Liver (tissue), 8 donors: ENCODE measurements at regions not wholly inside any gene's neighbourhood (a gene's known extent, or its start where the extent isn't known, plus 50 kb on each side); places are given as distances from the start of the nearest gene placed in this dataset.

ENCODE experiments used
- DNase-seq: peaks from one replicate; pipeline ENCODE4 v3.0.0-alpha.2; 2017; ENCODE audit warnings: low spot score
- H3K27ac ChIP-seq, 2 donors: one replicate each; pipeline ENCODE4 v1.7.0; 2013; ENCODE audit warnings: inconsistent platforms in 2 of 2, low read length in 2 of 2, control low read depth in 1 of 2, low read depth in 1 of 2, mild to moderate bottlenecking in 1 of 2
- H3K27me3 ChIP-seq, 4 donors: one replicate each; pipeline versions ENCODE4 v1.6.1 to v1.7.0; 2013; ENCODE audit warnings: low read length in 3 of 4, inconsistent platforms in 1 of 4, mild to moderate bottlenecking in 1 of 4, moderate library complexity in 1 of 4; ENCODE audit not compliant: control insufficient read depth in 4 of 4, insufficient read depth in 4 of 4
- H3K36me3 ChIP-seq, 4 donors: one replicate each; pipeline versions ENCODE4 v1.6.1 to v1.7.0; 2013; ENCODE audit warnings: low read length in 3 of 4, mild to moderate bottlenecking in 3 of 4, low read depth in 1 of 4, moderate library complexity in 1 of 4; ENCODE audit not compliant: control insufficient read depth in 4 of 4, insufficient read depth in 3 of 4
- H3K4me1 ChIP-seq, 4 donors: one replicate each; pipeline versions ENCODE4 v1.6.1 to v1.7.0; 2013; ENCODE audit warnings: low read length in 3 of 4, mild to moderate bottlenecking in 3 of 4, moderate library complexity in 1 of 4; ENCODE audit not compliant: control insufficient read depth in 4 of 4, insufficient read depth in 4 of 4
- H3K4me3 ChIP-seq, 3 donors: one replicate each; pipeline versions ENCODE4 v1.6.1 to v1.7.0; 2013; ENCODE audit warnings: low read length in 3 of 3, control low read depth in 1 of 3, low read depth in 1 of 3, mild to moderate bottlenecking in 1 of 3
- H3K9ac ChIP-seq, 2 donors: one replicate each; pipeline ENCODE4 v1.7.0; 2013; ENCODE audit warnings: low read length in 2 of 2, mild to moderate bottlenecking in 2 of 2, moderate library complexity in 2 of 2, control low read depth in 1 of 2, low read depth in 1 of 2
- H3K9me3 ChIP-seq, 4 donors: one replicate each; pipeline versions ENCODE4 v1.6.1 to v1.7.0; 2013; ENCODE audit warnings: low read length in 3 of 4; ENCODE audit not compliant: control insufficient read depth in 4 of 4
- EGR1 ChIP-seq, 2 donors: IDR thresholded peaks; 2 replicates each; pipeline ENCODE4 v1.6.1; 2016 to 2018; ENCODE audit warnings: antibody characterized with exemption in 2 of 2, low read depth in 2 of 2
- FOXA1 ChIP-seq: IDR thresholded peaks from 2 replicates; pipeline ENCODE4 v1.6.1; 2016; ENCODE audit warnings: antibody characterized with exemption
- FOXA2 ChIP-seq: IDR thresholded peaks from 2 replicates; pipeline ENCODE4 v1.6.1; 2016; ENCODE audit warnings: antibody characterized with exemption
- GABPA ChIP-seq, 2 donors: IDR thresholded peaks in 1 of 2; conservative IDR thresholded peaks in 1 of 2; 2 replicates each; pipeline ENCODE4 v1.6.1; 2016; ENCODE audit warnings: antibody characterized with exemption in 2 of 2, mild to moderate bottlenecking in 1 of 2, moderate library complexity in 1 of 2
- HNF4A ChIP-seq, 2 donors: conservative IDR thresholded peaks; 2 replicates each; pipeline ENCODE4 v1.6.1; 2016; ENCODE audit warnings: antibody characterized with exemption in 2 of 2, mild to moderate bottlenecking in 2 of 2
- HNF4G ChIP-seq: IDR thresholded peaks from 2 replicates; pipeline ENCODE4 v1.6.1; 2016; ENCODE audit warnings: antibody characterized with exemption
- JUND ChIP-seq, 2 donors: IDR thresholded peaks; 2 replicates each; pipeline ENCODE4 v1.6.1; 2016; ENCODE audit warnings: antibody characterized with exemption in 2 of 2
- NR2F2 ChIP-seq: IDR thresholded peaks from 2 replicates; pipeline ENCODE4 v1.6.1; 2016; ENCODE audit warnings: antibody characterized with exemption
- RAD21 ChIP-seq, 2 donors: IDR thresholded peaks; 2 replicates each; pipeline ENCODE4 v1.6.1; 2016; ENCODE audit warnings: antibody characterized with exemption in 2 of 2, mild to moderate bottlenecking in 2 of 2
- RXRA ChIP-seq, 2 donors: IDR thresholded peaks; 2 replicates each; pipeline ENCODE4 v1.6.1; 2017 to 2018; ENCODE audit warnings: antibody characterized with exemption in 2 of 2, mild to moderate bottlenecking in 1 of 2
- TAF1 ChIP-seq: conservative IDR thresholded peaks from 2 replicates; pipeline ENCODE4 v1.6.1; 2016; ENCODE audit warnings: antibody characterized with exemption, mild to moderate bottlenecking
- YY1 ChIP-seq: IDR thresholded peaks from 2 replicates; pipeline ENCODE4 v1.6.1; 2016; ENCODE audit warnings: antibody characterized with exemption, mild to moderate bottlenecking
- WGBS: extraction: QIAGEN DNeasy Blood & Tissue Kit; methylation state at CpG from one replicate; pipeline ENCODE4 v1.1.7; 2013; 5-methylcytosine and 5-hydroxymethylcytosine counted together
- TF ChIP-seq, protein P1 (sequence below): IDR thresholded peaks from 2 replicates; pipeline ENCODE4 v1.6.1; 2016; ENCODE audit warnings: antibody characterized with exemption
- TF ChIP-seq, protein P2 (sequence below): fragments of 150-350 bp; IDR thresholded peaks from 2 replicates; pipeline ENCODE4 v1.5.1; 2017; ENCODE audit warnings: improper control_type of control experiment, low read depth, low read length; ENCODE audit not compliant: missing input control
- TF ChIP-seq, protein P3 (sequence below): IDR thresholded peaks from 2 replicates; pipeline ENCODE4 v1.6.1; 2016; ENCODE audit warnings: antibody characterized with exemption, mild to moderate bottlenecking
- TF ChIP-seq, protein P4 (sequence below): IDR thresholded peaks from 2 replicates; pipeline ENCODE4 v1.6.1; 2016; ENCODE audit warnings: antibody characterized with exemption
- TF ChIP-seq, protein P5 (sequence below): IDR thresholded peaks from 2 replicates; pipeline ENCODE4 v1.6.1; 2016; ENCODE audit warnings: antibody characterized with exemption
- donor health status: healthy.
- donor health status: healthy.
- donor health status: healthy.
- donor health status: healthy.
- donor health status: healthy.

DNA sequence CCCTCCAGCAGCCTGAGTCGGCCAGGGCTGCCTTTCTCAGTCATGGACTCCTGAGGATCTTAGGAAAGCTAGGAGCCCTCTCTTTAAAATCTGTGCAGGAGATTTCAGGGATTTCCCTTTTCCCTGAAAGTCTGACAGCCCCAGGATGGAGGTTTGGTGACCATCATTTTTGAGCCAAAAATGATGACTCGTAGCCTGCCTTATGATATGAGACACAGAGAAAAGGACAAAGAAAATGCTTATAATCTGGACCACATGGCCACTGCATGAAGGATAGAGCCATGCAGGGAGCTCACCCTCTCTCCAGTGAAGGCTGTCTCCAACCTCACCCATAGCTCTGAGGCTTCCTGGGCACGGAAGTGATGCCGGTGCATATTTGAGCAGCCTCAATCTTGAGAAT is 106.6 kb upstream of the CHST15 start:
- no peak overlapping the region for H3K27ac ChIP-seq
- whole genome bisulfite sequencing, result 85% methylated on average over 4 of the region's 4 CpGs
- DNase-seq, result no peak
- peaks cover 0 to 1% (median 0%) of the 10 kb centered on the region in 4 donors for H3K9me3 ChIP-seq
- no peaks in the 10 kb centered on the region for H3K4me1 ChIP-seq
- H3K27me3 ChIP-seq, result no peaks in the 10 kb centered on the region
- no peak overlapping the region for H3K4me3 ChIP-seq
- TF ChIP-seq FOXA2 (no peak), HNF4A (conservative IDR thresholded peaks at IDR 0.05) (no peak), YY1 (no peak), HNF4G (no peak), NR2F2 (no peak), FOXA1 (no peak), EGR1 (IDR thresholded peaks at IDR 0.05; ENCODE audit: low read depth in 2 of 2) (no peak), JUND (IDR thresholded peaks at IDR 0.05) (no peak), RAD21 (IDR thresholded peaks at IDR 0.05) (no peak), TAF1 (no peak), GABPA (IDR thresholded peaks at IDR 0.05 in 1 of 2, conservative IDR thresholded peaks at IDR 0.05 in 1 of 2) (no peak), RXRA (IDR thresholded peaks at IDR 0.05) (no peak)
- TF ChIP-seq, protein P1, sequence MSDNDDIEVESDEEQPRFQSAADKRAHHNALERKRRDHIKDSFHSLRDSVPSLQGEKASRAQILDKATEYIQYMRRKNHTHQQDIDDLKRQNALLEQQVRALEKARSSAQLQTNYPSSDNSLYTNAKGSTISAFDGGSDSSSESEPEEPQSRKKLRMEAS, result no peak
- TF ChIP-seq, protein P2, sequence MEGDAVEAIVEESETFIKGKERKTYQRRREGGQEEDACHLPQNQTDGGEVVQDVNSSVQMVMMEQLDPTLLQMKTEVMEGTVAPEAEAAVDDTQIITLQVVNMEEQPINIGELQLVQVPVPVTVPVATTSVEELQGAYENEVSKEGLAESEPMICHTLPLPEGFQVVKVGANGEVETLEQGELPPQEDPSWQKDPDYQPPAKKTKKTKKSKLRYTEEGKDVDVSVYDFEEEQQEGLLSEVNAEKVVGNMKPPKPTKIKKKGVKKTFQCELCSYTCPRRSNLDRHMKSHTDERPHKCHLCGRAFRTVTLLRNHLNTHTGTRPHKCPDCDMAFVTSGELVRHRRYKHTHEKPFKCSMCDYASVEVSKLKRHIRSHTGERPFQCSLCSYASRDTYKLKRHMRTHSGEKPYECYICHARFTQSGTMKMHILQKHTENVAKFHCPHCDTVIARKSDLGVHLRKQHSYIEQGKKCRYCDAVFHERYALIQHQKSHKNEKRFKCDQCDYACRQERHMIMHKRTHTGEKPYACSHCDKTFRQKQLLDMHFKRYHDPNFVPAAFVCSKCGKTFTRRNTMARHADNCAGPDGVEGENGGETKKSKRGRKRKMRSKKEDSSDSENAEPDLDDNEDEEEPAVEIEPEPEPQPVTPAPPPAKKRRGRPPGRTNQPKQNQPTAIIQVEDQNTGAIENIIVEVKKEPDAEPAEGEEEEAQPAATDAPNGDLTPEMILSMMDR, result no peak
- TF ChIP-seq, protein P3, sequence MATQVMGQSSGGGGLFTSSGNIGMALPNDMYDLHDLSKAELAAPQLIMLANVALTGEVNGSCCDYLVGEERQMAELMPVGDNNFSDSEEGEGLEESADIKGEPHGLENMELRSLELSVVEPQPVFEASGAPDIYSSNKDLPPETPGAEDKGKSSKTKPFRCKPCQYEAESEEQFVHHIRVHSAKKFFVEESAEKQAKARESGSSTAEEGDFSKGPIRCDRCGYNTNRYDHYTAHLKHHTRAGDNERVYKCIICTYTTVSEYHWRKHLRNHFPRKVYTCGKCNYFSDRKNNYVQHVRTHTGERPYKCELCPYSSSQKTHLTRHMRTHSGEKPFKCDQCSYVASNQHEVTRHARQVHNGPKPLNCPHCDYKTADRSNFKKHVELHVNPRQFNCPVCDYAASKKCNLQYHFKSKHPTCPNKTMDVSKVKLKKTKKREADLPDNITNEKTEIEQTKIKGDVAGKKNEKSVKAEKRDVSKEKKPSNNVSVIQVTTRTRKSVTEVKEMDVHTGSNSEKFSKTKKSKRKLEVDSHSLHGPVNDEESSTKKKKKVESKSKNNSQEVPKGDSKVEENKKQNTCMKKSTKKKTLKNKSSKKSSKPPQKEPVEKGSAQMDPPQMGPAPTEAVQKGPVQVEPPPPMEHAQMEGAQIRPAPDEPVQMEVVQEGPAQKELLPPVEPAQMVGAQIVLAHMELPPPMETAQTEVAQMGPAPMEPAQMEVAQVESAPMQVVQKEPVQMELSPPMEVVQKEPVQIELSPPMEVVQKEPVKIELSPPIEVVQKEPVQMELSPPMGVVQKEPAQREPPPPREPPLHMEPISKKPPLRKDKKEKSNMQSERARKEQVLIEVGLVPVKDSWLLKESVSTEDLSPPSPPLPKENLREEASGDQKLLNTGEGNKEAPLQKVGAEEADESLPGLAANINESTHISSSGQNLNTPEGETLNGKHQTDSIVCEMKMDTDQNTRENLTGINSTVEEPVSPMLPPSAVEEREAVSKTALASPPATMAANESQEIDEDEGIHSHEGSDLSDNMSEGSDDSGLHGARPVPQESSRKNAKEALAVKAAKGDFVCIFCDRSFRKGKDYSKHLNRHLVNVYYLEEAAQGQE, result no peak
- TF ChIP-seq, protein P4, sequence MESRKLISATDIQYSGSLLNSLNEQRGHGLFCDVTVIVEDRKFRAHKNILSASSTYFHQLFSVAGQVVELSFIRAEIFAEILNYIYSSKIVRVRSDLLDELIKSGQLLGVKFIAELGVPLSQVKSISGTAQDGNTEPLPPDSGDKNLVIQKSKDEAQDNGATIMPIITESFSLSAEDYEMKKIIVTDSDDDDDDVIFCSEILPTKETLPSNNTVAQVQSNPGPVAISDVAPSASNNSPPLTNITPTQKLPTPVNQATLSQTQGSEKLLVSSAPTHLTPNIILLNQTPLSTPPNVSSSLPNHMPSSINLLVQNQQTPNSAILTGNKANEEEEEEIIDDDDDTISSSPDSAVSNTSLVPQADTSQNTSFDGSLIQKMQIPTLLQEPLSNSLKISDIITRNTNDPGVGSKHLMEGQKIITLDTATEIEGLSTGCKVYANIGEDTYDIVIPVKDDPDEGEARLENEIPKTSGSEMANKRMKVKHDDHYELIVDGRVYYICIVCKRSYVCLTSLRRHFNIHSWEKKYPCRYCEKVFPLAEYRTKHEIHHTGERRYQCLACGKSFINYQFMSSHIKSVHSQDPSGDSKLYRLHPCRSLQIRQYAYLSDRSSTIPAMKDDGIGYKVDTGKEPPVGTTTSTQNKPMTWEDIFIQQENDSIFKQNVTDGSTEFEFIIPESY, result no peak
- TF ChIP-seq, protein P5, sequence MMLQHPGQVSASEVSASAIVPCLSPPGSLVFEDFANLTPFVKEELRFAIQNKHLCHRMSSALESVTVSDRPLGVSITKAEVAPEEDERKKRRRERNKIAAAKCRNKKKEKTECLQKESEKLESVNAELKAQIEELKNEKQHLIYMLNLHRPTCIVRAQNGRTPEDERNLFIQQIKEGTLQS, result no peak
- no peak overlapping the region for H3K9ac ChIP-seq
- no peaks in the 10 kb centered on the region for H3K36me3 ChIP-seq

DNA sequence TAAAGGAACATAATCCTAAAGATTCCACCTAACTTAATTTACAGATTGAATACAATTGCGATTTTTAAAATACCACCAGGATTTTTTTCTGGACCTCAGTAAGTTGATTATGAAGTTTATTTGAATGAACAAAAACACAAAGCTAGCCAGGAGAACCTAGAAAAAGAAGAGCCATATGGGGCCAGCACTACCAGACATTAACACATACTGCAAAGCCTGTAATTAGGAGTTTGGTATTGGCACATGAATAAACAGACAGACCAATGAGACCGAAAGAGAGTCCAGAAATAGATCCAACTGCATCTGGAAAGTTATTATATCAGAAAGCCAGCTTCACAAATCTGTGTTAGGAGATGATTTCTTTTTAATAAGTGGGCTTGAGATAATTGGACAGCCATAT is 105.5 kb upstream of the CHST15 start:
- WGBS, result 90% methylated on average over 2 of the region's 2 CpGs
- TF ChIP-seq RXRA (IDR thresholded peaks at IDR 0.05), result no peak
- no peak for DNase-seq
- no peak overlapping the region for H3K9ac ChIP-seq
- H3K9me3 ChIP-seq, result peaks cover 0 to 1% (median 0%) of the 10 kb centered on the region in 4 donors
- no peaks in the 10 kb centered on the region for H3K36me3 ChIP-seq
- H3K27ac ChIP-seq, result no peak overlapping the region
- H3K4me3 ChIP-seq, result no peak overlapping the region
- H3K4me1 ChIP-seq, result no peaks in the 10 kb centered on the region
- no peaks in the 10 kb centered on the region for H3K27me3 ChIP-seq
